Kidney (tissue), 10 donors: ENCODE measurements at regions not wholly inside any gene's neighbourhood (a gene's known extent, or its start where the extent isn't known, plus 50 kb on each side); places are given as distances from the start of the nearest gene placed in this dataset.
"Not testable (repeated sequence)": the region's sequence is repeated elsewhere in the genome, so short reads cannot be mapped to it uniquely, and the experiment has no call there.

Experiments
- DNase-seq, 5 donors: peaks; one replicate each; pipeline ENCODE4 v3.0.0-alpha.2; 2013 to 2020
- FAIRE-seq: peaks from 2 replicates; lab custom pipeline; 2012; peaks lifted over from hg19 to GRCh38; lab: Jason Lieb, UNC
- H3K27ac ChIP-seq, 2 donors: one replicate each; pipeline ENCODE4 v1.7.0; 2013; ENCODE audit warnings: low read depth in 2 of 2, low read length in 2 of 2, inconsistent platforms in 1 of 2
- H3K27me3 ChIP-seq: one replicate; pipeline ENCODE4 v1.7.1; 2013; ENCODE audit warnings: low read length, inconsistent platforms; ENCODE audit not compliant: control insufficient read depth, insufficient read depth
- H3K36me3 ChIP-seq, 3 donors: one replicate each; pipeline versions ENCODE4 v1.7.0 to v1.7.1; 2013; ENCODE audit warnings: low read length in 3 of 3, control low read depth in 1 of 3, inconsistent platforms in 1 of 3; ENCODE audit not compliant: insufficient read depth in 3 of 3, control insufficient read depth in 2 of 3
- H3K4me1 ChIP-seq, 3 donors: one replicate each; pipeline versions ENCODE4 v1.7.0 to v1.7.1; 2013; ENCODE audit warnings: low read length in 3 of 3, inconsistent platforms in 1 of 3, low read depth in 1 of 3; ENCODE audit not compliant: control insufficient read depth in 2 of 3, insufficient read depth in 2 of 3
- H3K4me3 ChIP-seq, 3 donors: one replicate each; pipeline versions ENCODE4 v1.7.0 to v1.8.1; 2013; ENCODE audit warnings: low read length in 3 of 3, control low read depth in 1 of 3, inconsistent platforms in 1 of 3
- H3K9ac ChIP-seq, 3 donors: one replicate each; pipeline versions ENCODE4 v1.7.0 to v1.7.1; 2013; ENCODE audit warnings: low read length in 3 of 3, control low read depth in 1 of 3, inconsistent platforms in 1 of 3
- H3K9me3 ChIP-seq, 3 donors: one replicate each; pipeline versions ENCODE4 v1.7.0 to v1.7.1; 2013; ENCODE audit warnings: low read length in 3 of 3, control low read depth in 1 of 3, inconsistent platforms in 1 of 3; ENCODE audit not compliant: control insufficient read depth in 2 of 3, insufficient read depth in 1 of 3
- intact Hi-C: fragments of 100-400 bp; cut with DNase I; formaldehyde crosslinking; loops from one replicate; pipeline ENCODE4 v1.11.1; 2022
- donor health status: control.
- donor health status: control.
- donor health status: DM: yes; HTN: yes; CAD: no.
- donor health status: Normal renal cell carcinoma (clear cell type).

DNA sequence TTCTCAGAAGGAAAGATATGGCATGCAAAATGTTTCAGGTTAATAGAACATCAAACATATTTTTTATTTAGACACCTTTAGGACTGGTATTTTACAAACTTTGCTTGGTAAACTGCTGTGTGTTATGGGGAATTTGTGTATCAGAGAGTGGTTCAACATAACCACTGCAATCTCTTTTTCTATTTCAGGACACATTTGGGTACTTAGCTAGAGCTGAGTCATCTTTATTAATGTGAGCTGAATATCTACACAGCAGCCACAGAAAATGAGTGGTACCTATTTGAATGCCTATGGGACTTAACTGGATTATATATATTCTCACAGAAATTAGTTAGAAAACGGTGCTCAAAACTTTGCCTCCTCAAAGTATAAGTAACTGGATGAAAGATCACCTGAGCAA, 179.8 kb downstream of the SPDYE17 start:
- H3K27ac ChIP-seq, DNase-seq, H3K36me3 ChIP-seq, H3K27me3 ChIP-seq, FAIRE-seq, intact Hi-C loops, H3K4me3 ChIP-seq, H3K9ac ChIP-seq, H3K9me3 ChIP-seq, H3K4me1 ChIP-seq: not testable (repeated sequence)

DNA sequence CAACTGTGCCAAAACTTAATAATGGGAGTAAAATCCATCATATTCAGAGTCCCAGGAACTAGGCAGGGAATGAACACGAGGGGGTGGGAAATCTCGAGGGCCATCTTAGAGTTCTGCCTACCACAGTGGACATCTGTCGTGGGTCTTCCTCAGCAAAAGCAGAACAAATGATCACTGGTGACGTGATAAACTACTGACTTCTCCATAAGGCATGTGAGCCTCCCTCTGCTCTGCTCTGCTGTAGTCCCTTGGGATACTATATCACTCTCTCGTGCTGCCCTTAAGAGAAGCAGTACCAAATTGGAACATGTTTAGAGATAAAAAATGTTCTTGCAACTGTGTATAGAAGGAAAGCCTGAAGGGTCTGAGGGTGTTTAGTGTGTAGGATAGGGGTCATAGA, 180.5 kb downstream of the SPDYE17 start:
- FAIRE-seq, DNase-seq, intact Hi-C loops, H3K4me3 ChIP-seq, H3K27ac ChIP-seq, H3K36me3 ChIP-seq, H3K9me3 ChIP-seq, H3K9ac ChIP-seq, H3K27me3 ChIP-seq, H3K4me1 ChIP-seq: not testable (repeated sequence)

DNA sequence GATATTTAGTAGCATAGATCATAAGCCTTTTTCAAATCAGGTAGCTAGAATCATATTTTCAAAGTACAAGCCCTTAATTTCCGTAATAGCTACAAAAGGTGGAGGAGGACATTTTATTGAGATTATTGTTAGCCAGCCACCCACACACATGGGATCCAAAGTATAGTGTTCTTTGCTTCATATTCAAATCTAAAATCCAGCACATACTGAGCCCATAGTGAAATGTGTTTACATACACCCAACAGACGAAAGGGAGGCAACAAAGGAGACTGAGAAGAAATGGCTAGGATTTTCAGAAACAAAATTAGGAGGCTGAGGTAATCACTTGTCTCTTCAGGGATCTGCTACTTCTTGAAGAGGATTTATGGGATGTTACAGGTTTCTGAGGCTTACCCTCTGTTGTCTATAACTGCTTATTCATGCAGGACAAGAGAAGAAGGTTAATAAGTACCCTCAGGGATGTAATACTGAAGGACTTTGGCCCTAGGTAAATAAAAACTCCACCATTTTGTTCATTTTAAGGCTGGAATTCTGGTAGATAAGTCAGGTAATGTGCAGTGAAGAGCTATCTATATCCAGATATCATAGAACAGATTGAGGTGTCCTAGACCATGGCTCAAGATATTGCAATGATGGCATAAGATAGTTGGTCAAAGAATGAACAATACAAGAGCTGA, 182.1 kb downstream of the SPDYE17 start:
- DNase-seq = peak in 1 of 5 donors; percentile 18
- H3K4me3 ChIP-seq, H3K9me3 ChIP-seq, H3K27ac ChIP-seq, intact Hi-C loops, H3K36me3 ChIP-seq, H3K4me1 ChIP-seq, H3K9ac ChIP-seq, H3K27me3 ChIP-seq, FAIRE-seq: not testable (repeated sequence)

DNA sequence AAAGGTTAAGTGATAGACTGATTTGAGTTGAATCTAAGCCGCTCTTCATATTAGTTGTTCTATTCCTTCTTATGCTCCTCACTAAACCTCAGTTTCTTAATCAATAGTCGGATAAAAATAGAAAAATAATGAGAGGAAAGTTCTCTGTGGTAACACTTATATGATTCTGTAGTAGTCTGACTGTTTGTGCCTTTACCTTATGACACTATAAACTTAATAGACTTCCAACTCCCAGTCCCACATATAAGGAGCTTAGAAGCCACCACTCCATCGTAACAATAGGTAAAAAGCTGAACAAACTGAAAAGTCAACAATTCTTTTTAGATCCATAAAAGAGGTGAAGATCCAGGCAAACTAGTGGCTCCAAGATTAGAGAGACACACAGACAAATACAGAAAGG, 192.3 kb downstream of the SPDYE17 start:
- FAIRE-seq, H3K9me3 ChIP-seq, DNase-seq, H3K27me3 ChIP-seq, H3K36me3 ChIP-seq, H3K27ac ChIP-seq, H3K4me1 ChIP-seq, intact Hi-C loops, H3K9ac ChIP-seq, H3K4me3 ChIP-seq: not testable (repeated sequence)

DNA sequence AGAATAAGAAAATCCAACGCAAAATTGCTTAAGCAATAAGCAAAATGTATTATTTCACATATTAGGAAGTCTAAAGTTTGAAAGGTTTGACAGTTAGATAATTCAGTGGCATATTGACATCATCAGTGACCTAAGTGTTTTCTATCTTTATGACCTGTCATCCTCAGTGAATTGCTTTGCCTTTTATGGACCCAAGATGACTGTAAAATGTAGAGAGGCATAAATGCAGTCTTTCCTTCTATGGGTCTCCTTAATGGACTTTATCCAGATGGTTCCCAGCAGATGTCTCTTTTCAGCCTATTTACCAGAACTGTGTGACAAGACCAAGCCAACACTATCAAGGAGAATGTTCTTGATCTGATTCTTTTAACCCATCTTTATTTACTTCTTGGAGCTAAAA, 192.9 kb downstream of the SPDYE17 start:
- H3K36me3 ChIP-seq, H3K27ac ChIP-seq, H3K9me3 ChIP-seq, H3K27me3 ChIP-seq, H3K4me1 ChIP-seq, FAIRE-seq, H3K4me3 ChIP-seq, DNase-seq, H3K9ac ChIP-seq, intact Hi-C loops: not testable (repeated sequence)

DNA sequence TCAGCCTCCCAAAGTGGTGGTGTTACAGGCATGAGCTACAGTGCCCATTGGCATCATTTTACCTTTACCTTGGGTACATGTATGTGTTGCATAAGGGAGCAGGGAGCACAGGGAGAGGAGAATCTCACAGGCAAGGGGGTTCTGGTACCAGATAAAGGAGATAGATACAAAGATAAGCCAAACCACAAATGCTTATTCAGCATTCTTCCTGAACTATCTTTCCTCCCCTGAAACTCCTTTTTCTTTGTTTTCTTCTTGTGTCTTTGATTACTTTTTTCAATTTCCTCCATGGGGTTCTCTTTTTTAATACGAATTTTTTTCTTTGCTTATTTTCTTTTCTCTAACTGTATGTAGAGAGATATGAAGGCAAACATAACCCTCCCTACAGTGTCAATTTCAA, 193.8 kb downstream of the SPDYE17 start:
- DNase-seq, H3K27me3 ChIP-seq, H3K4me3 ChIP-seq, FAIRE-seq, H3K27ac ChIP-seq, H3K9ac ChIP-seq, H3K4me1 ChIP-seq, H3K9me3 ChIP-seq, intact Hi-C loops, H3K36me3 ChIP-seq: not testable (repeated sequence)

DNA sequence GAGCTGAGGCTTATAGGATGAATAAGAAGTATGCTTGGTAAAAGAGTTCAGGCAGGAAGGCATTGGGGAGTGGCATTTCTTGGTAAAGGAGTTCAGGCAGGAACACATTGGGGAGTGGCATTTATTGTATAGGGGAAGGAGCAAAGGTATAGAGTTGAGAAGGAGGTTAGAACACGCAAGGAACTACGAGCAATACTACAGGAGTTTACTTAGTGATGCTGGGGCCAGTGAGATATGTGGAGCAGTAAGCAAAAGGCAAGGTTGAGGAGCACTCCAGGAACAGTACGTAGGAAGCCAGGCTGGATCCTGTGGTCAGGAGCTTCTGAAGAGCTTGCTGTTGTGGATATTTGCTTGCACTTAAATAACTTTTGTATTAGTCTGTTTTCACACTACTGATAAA, 202.2 kb upstream of the POMZP3 start:
- intact Hi-C loops, H3K27ac ChIP-seq, H3K9me3 ChIP-seq, H3K27me3 ChIP-seq, H3K4me1 ChIP-seq, FAIRE-seq, H3K4me3 ChIP-seq, H3K36me3 ChIP-seq, DNase-seq, H3K9ac ChIP-seq: not testable (repeated sequence)

DNA sequence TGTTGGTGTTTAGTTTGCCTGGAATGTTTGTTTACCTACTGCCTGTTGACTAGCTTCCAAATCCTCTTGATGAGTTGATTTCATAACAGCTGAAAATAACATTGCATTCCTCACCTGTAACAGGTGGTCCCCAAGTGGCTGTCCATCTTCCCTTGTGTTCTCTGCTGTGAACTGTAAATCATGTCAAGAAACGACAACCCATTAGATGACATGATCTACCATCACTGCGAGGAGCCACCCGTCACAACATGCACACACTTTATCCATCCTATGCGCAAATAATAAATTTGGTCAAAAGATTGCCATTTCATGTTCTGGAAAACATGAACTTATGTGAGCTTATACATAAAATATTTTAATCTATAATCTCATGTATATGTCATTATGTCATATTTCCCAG, 199.1 kb upstream of the POMZP3 start:
- H3K9me3 ChIP-seq, FAIRE-seq, H3K4me1 ChIP-seq, H3K9ac ChIP-seq, H3K36me3 ChIP-seq, H3K27me3 ChIP-seq, H3K4me3 ChIP-seq, intact Hi-C loops, H3K27ac ChIP-seq, DNase-seq: not testable (repeated sequence)
